ENCODE measurements at regions not wholly inside any gene's neighbourhood (a gene's known extent, or its start where the extent isn't known, plus 50 kb on each side); places are given as distances from the start of the nearest gene placed in this dataset.

DNA sequence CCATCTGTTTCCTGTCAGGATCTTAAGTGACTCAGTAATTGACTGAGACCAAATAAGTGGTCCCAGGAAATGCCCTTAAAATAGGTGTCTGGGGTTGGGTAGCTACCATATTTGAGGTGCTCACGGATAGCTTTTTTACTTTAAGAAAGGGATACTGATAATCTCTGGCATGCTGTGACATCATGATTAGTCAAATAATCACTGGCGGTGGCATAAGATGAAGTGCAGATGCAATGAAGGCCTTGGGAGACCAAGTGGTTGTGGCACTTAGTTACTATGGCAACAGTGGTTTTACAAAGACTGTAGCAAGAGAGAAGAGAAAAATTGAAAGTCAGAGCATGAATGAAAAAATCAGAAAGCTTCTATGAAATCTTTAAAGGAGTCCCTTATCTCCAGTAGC lies 114.5 kb upstream of the SLIT2 start:
- no peaks in the 10 kb centered on the region for H3K4me1 ChIP-seq (ENCODE audit: control insufficient read depth in 1 of 2, insufficient read depth in 2 of 2, low read length in 2 of 2)
- no peak overlapping the region for H2BK120ac ChIP-seq (ENCODE audit: insufficient read depth, low read length, poor library complexity)
- no peak overlapping the region for H3K14ac ChIP-seq (ENCODE audit: low read length)
- no peaks in the 10 kb centered on the region for H3K27me3 ChIP-seq (ENCODE audit: insufficient read depth, low read length)
- no peak overlapping the region for H3K23ac ChIP-seq (ENCODE audit: low read length)
- no peak overlapping the region for H2BK12ac ChIP-seq (ENCODE audit: low read length)
- H3K4me2 ChIP-seq (ENCODE audit: low read length) = no peak overlapping the region
- H4K91ac ChIP-seq (ENCODE audit: low read depth, low read length) = no peak overlapping the region
- H3K36me3 ChIP-seq (ENCODE audit: control insufficient read depth in 1 of 2, insufficient read depth in 2 of 2, low read length in 2 of 2) = no peaks in the 10 kb centered on the region
- H3K4ac ChIP-seq (ENCODE audit: low read depth, low read length) = no peak overlapping the region
- H3K4me3 ChIP-seq (ENCODE audit: low read depth, low read length) = no peak overlapping the region
- H3K9me3 ChIP-seq (ENCODE audit: insufficient read depth, low read depth, low read length) = no peaks in the 10 kb centered on the region
- DNase-seq = no peak
- no CpG with 5 or more reads among the region's 2 CpGs for WGBS (ENCODE audit: extremely low coverage, insufficient coverage, insufficient read length)
- no peak overlapping the region for H2AFZ ChIP-seq (ENCODE audit: insufficient read depth, low read length, poor library complexity)
- no peak overlapping the region for H4K8ac ChIP-seq (ENCODE audit: low read depth, low read length)
- H3K27ac ChIP-seq (ENCODE audit: low read depth, low read length) = no peak overlapping the region
- no peak overlapping the region for H2BK5ac ChIP-seq (ENCODE audit: low read depth, low read length, poor library complexity)
- no peak overlapping the region for H4K12ac ChIP-seq (ENCODE audit: low read depth, low read length)
- H3K79me2 ChIP-seq (ENCODE audit: control insufficient read depth, insufficient read depth, low read length, poor library complexity) = no peaks in the 10 kb centered on the region
- no peak overlapping the region for H3K9ac ChIP-seq (ENCODE audit: low read length)
- H3K18ac ChIP-seq (ENCODE audit: low read length) = no peak overlapping the region
- no peaks in the 10 kb centered on the region for H3K79me1 ChIP-seq (ENCODE audit: low read length)
- H2AK5ac ChIP-seq (ENCODE audit: low read length) = no peak overlapping the region

GRCh38 chr4:20127626-20128025 lies 124.1 kb upstream of the SLIT2 start:
- H3K4me1 ChIP-seq (ENCODE audit: control insufficient read depth in 1 of 2, insufficient read depth in 2 of 2, low read length in 2 of 2) = no peaks in the 10 kb centered on the region
- H3K14ac ChIP-seq (ENCODE audit: low read length) = no peak overlapping the region
- no peak overlapping the region for H3K4me2 ChIP-seq (ENCODE audit: low read length)
- H2AFZ ChIP-seq (ENCODE audit: insufficient read depth, low read length, poor library complexity) = no peak overlapping the region
- no peak overlapping the region for H4K91ac ChIP-seq (ENCODE audit: low read depth, low read length)
- H3K23ac ChIP-seq (ENCODE audit: low read length) = no peak overlapping the region
- no peaks in the 10 kb centered on the region for H3K9me3 ChIP-seq (ENCODE audit: insufficient read depth, low read depth, low read length)
- no peak overlapping the region for H2AK5ac ChIP-seq (ENCODE audit: low read length)
- H4K8ac ChIP-seq (ENCODE audit: low read depth, low read length) = no peak overlapping the region
- H3K4ac ChIP-seq (ENCODE audit: low read depth, low read length) = no peak overlapping the region
- H3K36me3 ChIP-seq (ENCODE audit: control insufficient read depth in 1 of 2, insufficient read depth in 2 of 2, low read length in 2 of 2) = no peaks in the 10 kb centered on the region
- H3K79me2 ChIP-seq (ENCODE audit: control insufficient read depth, insufficient read depth, low read length, poor library complexity) = no peaks in the 10 kb centered on the region
- no peak overlapping the region for H3K27ac ChIP-seq (ENCODE audit: low read depth, low read length)
- H2BK120ac ChIP-seq (ENCODE audit: insufficient read depth, low read length, poor library complexity) = no peak overlapping the region
- DNase-seq = no peak
- no CpG with 5 or more reads among the region's 1 CpG for WGBS (ENCODE audit: extremely low coverage, insufficient coverage, insufficient read length)
- H2BK12ac ChIP-seq (ENCODE audit: low read length) = no peak overlapping the region
- H3K79me1 ChIP-seq (ENCODE audit: low read length) = no peaks in the 10 kb centered on the region
- no peak overlapping the region for H3K9ac ChIP-seq (ENCODE audit: low read length)
- no peaks in the 10 kb centered on the region for H3K27me3 ChIP-seq (ENCODE audit: insufficient read depth, low read length)
- H4K12ac ChIP-seq (ENCODE audit: low read depth, low read length) = no peak overlapping the region
- H2BK5ac ChIP-seq (ENCODE audit: low read depth, low read length, poor library complexity) = no peak overlapping the region
- no peak overlapping the region for H3K4me3 ChIP-seq (ENCODE audit: low read depth, low read length)
- no peak overlapping the region for H3K18ac ChIP-seq (ENCODE audit: low read length)

DNA sequence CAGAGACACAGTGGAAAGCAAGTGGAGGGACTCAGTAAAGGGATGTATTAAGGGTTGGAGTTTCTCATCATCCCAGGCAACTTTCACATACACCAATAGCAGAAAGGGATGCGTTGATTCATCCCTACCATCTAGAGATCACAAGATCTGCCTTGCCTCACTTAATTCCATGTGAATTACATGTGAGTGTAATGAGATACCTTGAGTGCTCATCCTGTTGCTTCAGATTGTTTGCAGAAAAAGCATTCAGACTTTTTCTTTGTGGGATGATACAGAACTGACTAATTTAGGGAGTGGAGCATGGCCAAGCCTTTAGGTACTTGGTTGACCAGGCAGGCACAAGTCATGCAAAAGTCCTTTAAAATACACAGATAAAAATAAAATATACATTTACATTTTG lies 124.8 kb upstream of the SLIT2 start:
- Histone ChIP-seq H3K9me3 (ENCODE audit: insufficient read depth, low read depth, low read length) (no peaks in the 10 kb centered on the region), H3K27ac (ENCODE audit: low read depth, low read length) (no peak overlapping the region), H4K12ac (ENCODE audit: low read depth, low read length) (no peak overlapping the region), H3K23ac (ENCODE audit: low read length) (no peak overlapping the region), H3K4me2 (ENCODE audit: low read length) (no peak overlapping the region), H2BK12ac (ENCODE audit: low read length) (no peak overlapping the region), H4K91ac (ENCODE audit: low read depth, low read length) (no peak overlapping the region), H3K79me1 (ENCODE audit: low read length) (no peaks in the 10 kb centered on the region), H3K14ac (ENCODE audit: low read length) (no peak overlapping the region), H3K4me3 (ENCODE audit: low read depth, low read length) (no peak overlapping the region), H2AFZ (ENCODE audit: insufficient read depth, low read length, poor library complexity) (no peak overlapping the region), H2BK120ac (ENCODE audit: insufficient read depth, low read length, poor library complexity) (no peak overlapping the region), H3K27me3 (ENCODE audit: insufficient read depth, low read length) (no peaks in the 10 kb centered on the region), H2BK5ac (ENCODE audit: low read depth, low read length, poor library complexity) (no peak overlapping the region), H3K9ac (ENCODE audit: low read length) (no peak overlapping the region), H3K4ac (ENCODE audit: low read depth, low read length) (no peak overlapping the region), H3K36me3 (ENCODE audit: control insufficient read depth in 1 of 2, insufficient read depth in 2 of 2, low read length in 2 of 2) (no peaks in the 10 kb centered on the region), H4K8ac (ENCODE audit: low read depth, low read length) (no peak overlapping the region), H3K4me1 (ENCODE audit: control insufficient read depth in 1 of 2, insufficient read depth in 2 of 2, low read length in 2 of 2) (no peaks in the 10 kb centered on the region), H2AK5ac (ENCODE audit: low read length) (no peak overlapping the region), H3K79me2 (ENCODE audit: control insufficient read depth, insufficient read depth, low read length, poor library complexity) (no peaks in the 10 kb centered on the region), H3K18ac (ENCODE audit: low read length) (no peak overlapping the region)
- DNase-seq = no peak
- WGBS (ENCODE audit: extremely low coverage, insufficient coverage, insufficient read length) = no CpG with 5 or more reads among the region's 1 CpG

DNA sequence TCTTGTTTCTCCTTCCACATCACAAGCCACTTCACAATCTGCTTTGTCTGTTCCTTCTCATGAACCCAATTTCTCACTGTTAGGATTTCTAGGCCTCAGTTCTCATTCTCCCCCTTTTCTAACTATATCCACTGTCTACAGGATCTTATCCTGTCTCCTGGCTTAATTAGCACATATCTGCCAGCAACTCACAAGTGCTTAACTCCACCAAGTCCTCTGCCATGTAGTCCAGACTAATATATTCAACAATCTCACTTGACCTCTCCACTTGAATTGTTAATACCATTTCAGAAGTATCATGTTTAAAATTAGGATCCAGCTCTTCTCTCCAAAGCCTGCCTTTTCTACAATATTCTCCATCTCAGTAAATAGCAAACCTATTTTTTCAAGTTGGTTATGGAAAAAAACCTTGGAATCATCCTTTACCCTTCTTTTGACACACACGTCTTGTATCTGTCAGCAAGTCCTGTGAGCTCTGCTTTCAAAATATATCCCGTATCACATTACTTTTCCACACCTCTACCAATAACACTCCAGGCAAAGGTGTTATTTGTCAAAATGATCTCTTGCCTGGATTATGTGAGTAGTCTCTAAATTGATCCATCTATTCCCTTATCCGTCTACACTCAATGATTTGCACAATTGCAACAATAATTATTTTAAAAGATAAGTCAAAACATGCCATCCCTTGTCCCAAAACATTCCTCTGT lies 127.2 kb upstream of the SLIT2 start:
- WGBS (ENCODE audit: extremely low coverage, insufficient coverage, insufficient read length) = no CpG with 5 or more reads among the region's 3 CpGs
- Histone ChIP-seq H3K27me3 (ENCODE audit: insufficient read depth, low read length) (no peaks in the 10 kb centered on the region), H3K4me1 (ENCODE audit: control insufficient read depth in 1 of 2, insufficient read depth in 2 of 2, low read length in 2 of 2) (no peaks in the 10 kb centered on the region)

More for the DNA sequence above, 127.2 kb upstream of the SLIT2 start:
- H2BK5ac ChIP-seq (ENCODE audit: low read depth, low read length, poor library complexity) = no peak overlapping the region
- H4K91ac ChIP-seq (ENCODE audit: low read depth, low read length) = no peak overlapping the region
- no peak overlapping the region for H4K12ac ChIP-seq (ENCODE audit: low read depth, low read length)
- no peak overlapping the region for H2AFZ ChIP-seq (ENCODE audit: insufficient read depth, low read length, poor library complexity)
- H3K27ac ChIP-seq (ENCODE audit: low read depth, low read length) = no peak overlapping the region
- no peak overlapping the region for H4K8ac ChIP-seq (ENCODE audit: low read depth, low read length)
- no peak overlapping the region for H3K4ac ChIP-seq (ENCODE audit: low read depth, low read length)
- no peak overlapping the region for H2BK12ac ChIP-seq (ENCODE audit: low read length)
- no peak overlapping the region for H3K18ac ChIP-seq (ENCODE audit: low read length)
- no peak for DNase-seq
- no peaks in the 10 kb centered on the region for H3K36me3 ChIP-seq (ENCODE audit: control insufficient read depth in 1 of 2, insufficient read depth in 2 of 2, low read length in 2 of 2)
- H2AK5ac ChIP-seq (ENCODE audit: low read length) = no peak overlapping the region
- no peak overlapping the region for H2BK120ac ChIP-seq (ENCODE audit: insufficient read depth, low read length, poor library complexity)
- H3K14ac ChIP-seq (ENCODE audit: low read length) = no peak overlapping the region
- H3K23ac ChIP-seq (ENCODE audit: low read length) = no peak overlapping the region
- H3K9ac ChIP-seq (ENCODE audit: low read length) = no peak overlapping the region
- no peaks in the 10 kb centered on the region for H3K9me3 ChIP-seq (ENCODE audit: insufficient read depth, low read depth, low read length)
- H3K79me1 ChIP-seq (ENCODE audit: low read length) = no peaks in the 10 kb centered on the region
- no peak overlapping the region for H3K4me2 ChIP-seq (ENCODE audit: low read length)
- H3K4me3 ChIP-seq (ENCODE audit: low read depth, low read length) = no peak overlapping the region
- H3K79me2 ChIP-seq (ENCODE audit: control insufficient read depth, insufficient read depth, low read length, poor library complexity) = no peaks in the 10 kb centered on the region
